ENCODE measurements at regions not wholly inside any gene's neighbourhood (a gene's known extent, or its start where the extent isn't known, plus 50 kb on each side); places are given as distances from the start of the nearest gene placed in this dataset.

DNA sequence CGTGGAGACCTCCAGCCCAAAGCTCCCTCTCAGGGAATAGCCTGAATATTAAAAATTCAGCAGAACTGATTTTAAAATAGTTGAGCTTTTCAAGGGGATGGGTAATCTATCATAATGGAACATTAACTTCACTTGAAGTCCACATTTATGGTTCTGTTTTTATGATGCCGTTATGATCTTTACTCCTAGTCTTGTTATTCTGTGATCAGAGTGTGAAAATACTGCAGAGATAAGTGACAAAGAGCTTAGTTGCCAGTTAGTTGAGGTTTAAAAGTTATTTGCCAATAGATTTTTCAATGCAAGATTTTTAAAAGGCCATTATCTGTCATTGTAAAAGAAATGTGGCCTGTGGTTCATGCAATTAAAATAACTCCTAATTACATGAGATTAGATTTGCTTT, 189.9 kb upstream of the RGMB start:
- DNase-seq = no peak
- CTCF ChIA-PET = no interaction called here
- no peaks in the 10 kb centered on the region for H3K9me3 Mint-ChIP-seq (ENCODE audit: unreplicated experiment)
- intact Hi-C loops (cut with micrococcal nuclease; ENCODE audit: unreplicated experiment) = no loop called here
- H3K4me1 Mint-ChIP-seq (ENCODE audit: low read depth, unreplicated experiment) = no peaks in the 10 kb centered on the region
- Histone ChIP-seq H3K9me3 (no peaks in the 10 kb centered on the region), H3K27me3 (replicated peaks; ENCODE audit: control insufficient read depth, insufficient read depth, low read length) (no peaks in the 10 kb centered on the region), H3K36me3 (ENCODE audit: control insufficient read depth, insufficient read depth, low read length) (no peaks in the 10 kb centered on the region), H3K4me3 (ENCODE audit: low read depth, low read length) (no peak overlapping the region), H3K4me1 (no peaks in the 10 kb centered on the region)
- TF ChIP-seq, protein P1, sequence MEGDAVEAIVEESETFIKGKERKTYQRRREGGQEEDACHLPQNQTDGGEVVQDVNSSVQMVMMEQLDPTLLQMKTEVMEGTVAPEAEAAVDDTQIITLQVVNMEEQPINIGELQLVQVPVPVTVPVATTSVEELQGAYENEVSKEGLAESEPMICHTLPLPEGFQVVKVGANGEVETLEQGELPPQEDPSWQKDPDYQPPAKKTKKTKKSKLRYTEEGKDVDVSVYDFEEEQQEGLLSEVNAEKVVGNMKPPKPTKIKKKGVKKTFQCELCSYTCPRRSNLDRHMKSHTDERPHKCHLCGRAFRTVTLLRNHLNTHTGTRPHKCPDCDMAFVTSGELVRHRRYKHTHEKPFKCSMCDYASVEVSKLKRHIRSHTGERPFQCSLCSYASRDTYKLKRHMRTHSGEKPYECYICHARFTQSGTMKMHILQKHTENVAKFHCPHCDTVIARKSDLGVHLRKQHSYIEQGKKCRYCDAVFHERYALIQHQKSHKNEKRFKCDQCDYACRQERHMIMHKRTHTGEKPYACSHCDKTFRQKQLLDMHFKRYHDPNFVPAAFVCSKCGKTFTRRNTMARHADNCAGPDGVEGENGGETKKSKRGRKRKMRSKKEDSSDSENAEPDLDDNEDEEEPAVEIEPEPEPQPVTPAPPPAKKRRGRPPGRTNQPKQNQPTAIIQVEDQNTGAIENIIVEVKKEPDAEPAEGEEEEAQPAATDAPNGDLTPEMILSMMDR (IDR thresholded peaks at IDR 0.05; ENCODE audit: insufficient read depth in 1 of 2, low read depth in 1 of 2, low read length in 1 of 2, severe bottlenecking in 1 of 2, unreplicated experiment in 1 of 2) = no peak
- H3K27ac Mint-ChIP-seq (ENCODE audit: unreplicated experiment) = no peak overlapping the region
- POLR2A ChIA-PET = no interaction called here
- no peak overlapping the region for H3K4me3 Mint-ChIP-seq (ENCODE audit: unreplicated experiment)
- no TSS peak for BruUV-seq (replicated peaks)
- peaks cover 5% of the 10 kb centered on the region for H3K27me3 Mint-ChIP-seq (ENCODE audit: insufficient read depth, unreplicated experiment)
- no peaks in the 10 kb centered on the region for H3K36me3 Mint-ChIP-seq (ENCODE audit: insufficient read depth, unreplicated experiment)

DNA sequence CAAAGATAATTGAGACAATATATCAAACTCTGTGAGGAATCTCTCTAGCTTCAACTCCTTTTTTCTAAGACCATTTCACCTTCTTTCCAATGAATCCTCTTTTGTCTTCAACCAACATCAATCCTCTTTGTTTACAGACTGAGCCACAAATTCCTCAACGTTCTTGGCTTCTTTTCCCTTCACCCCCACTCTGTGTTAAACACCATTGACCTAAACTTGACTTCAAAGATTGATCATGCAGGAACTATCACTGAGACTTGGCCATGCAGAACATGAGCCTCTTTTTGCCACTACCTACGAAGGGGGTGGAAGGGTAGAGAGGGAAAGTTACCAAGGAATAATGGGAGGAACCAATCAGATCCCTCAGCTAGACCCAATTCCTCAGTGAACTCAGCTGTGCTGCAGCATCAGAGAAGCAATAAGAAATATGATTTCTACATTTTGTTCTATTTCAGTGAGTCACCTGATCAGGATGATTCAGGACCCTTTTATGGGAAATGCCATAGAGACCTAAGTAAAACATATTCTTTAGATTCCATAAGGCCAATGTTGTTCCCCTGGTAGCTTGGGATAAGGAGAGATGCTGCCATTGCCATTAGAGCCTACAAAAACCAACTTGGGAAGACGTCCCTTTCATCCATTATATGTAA, 187.7 kb upstream of the RGMB start:
- TF ChIP-seq, protein P1 (IDR thresholded peaks at IDR 0.05; ENCODE audit: insufficient read depth in 1 of 2, low read depth in 1 of 2, low read length in 1 of 2, severe bottlenecking in 1 of 2, unreplicated experiment in 1 of 2) = no peak
- no peak overlapping the region for H3K4me3 Mint-ChIP-seq (ENCODE audit: unreplicated experiment)
- no peaks in the 10 kb centered on the region for H3K27me3 ChIP-seq (replicated peaks; ENCODE audit: control insufficient read depth, insufficient read depth, low read length)
- H3K4me3 ChIP-seq (ENCODE audit: low read depth, low read length) = no peak overlapping the region
- no peaks in the 10 kb centered on the region for H3K9me3 Mint-ChIP-seq (ENCODE audit: unreplicated experiment)
- no TSS peak for BruUV-seq (replicated peaks)
- no peaks in the 10 kb centered on the region for H3K27me3 Mint-ChIP-seq (ENCODE audit: insufficient read depth, unreplicated experiment)
- H3K36me3 ChIP-seq (ENCODE audit: control insufficient read depth, insufficient read depth, low read length) = no peaks in the 10 kb centered on the region
- H3K27ac Mint-ChIP-seq (ENCODE audit: unreplicated experiment) = no peak overlapping the region
- no peaks in the 10 kb centered on the region for H3K36me3 Mint-ChIP-seq (ENCODE audit: insufficient read depth, unreplicated experiment)
- no peak for DNase-seq
- ChIA-PET POLR2A (no interaction called here), CTCF (no interaction called here)
- no peaks in the 10 kb centered on the region for H3K4me1 Mint-ChIP-seq (ENCODE audit: low read depth, unreplicated experiment)
- no peaks in the 10 kb centered on the region for H3K9me3 ChIP-seq
- no peaks in the 10 kb centered on the region for H3K4me1 ChIP-seq
- intact Hi-C loops (cut with micrococcal nuclease; ENCODE audit: unreplicated experiment) = no loop called here

DNA sequence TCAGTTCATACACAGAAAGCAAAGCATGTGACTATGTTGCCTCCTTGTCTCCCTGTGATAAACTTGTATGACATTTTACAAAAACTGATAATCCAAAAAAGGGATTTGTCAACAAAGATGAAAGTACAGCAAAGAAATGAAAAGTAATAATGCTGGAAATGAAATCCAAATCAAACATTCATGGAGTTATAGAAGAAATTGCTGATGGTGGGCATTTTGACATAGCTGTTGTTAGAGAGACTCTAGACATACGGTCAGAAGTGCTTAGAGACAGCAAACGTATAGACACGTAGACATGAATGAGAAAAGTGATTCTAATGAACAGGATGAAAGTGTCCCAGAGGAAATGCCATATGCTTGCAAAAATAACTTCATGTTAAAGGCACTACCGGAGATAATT, 186.9 kb upstream of the RGMB start:
- intact Hi-C loops (cut with micrococcal nuclease; ENCODE audit: unreplicated experiment) = no loop called here
- BruUV-seq (replicated peaks) = no TSS peak
- no peaks in the 10 kb centered on the region for H3K27me3 Mint-ChIP-seq (ENCODE audit: insufficient read depth, unreplicated experiment)
- no peaks in the 10 kb centered on the region for H3K4me1 Mint-ChIP-seq (ENCODE audit: low read depth, unreplicated experiment)
- Histone ChIP-seq H3K36me3 (ENCODE audit: control insufficient read depth, insufficient read depth, low read length) (no peaks in the 10 kb centered on the region), H3K4me1 (no peaks in the 10 kb centered on the region), H3K27me3 (replicated peaks; ENCODE audit: control insufficient read depth, insufficient read depth, low read length) (no peaks in the 10 kb centered on the region), H3K9me3 (no peaks in the 10 kb centered on the region), H3K4me3 (ENCODE audit: low read depth, low read length) (no peak overlapping the region)
- TF ChIP-seq, protein P1 (IDR thresholded peaks at IDR 0.05; ENCODE audit: insufficient read depth in 1 of 2, low read depth in 1 of 2, low read length in 1 of 2, severe bottlenecking in 1 of 2, unreplicated experiment in 1 of 2) = no peak
- no peak overlapping the region for H3K4me3 Mint-ChIP-seq (ENCODE audit: unreplicated experiment)
- no peaks in the 10 kb centered on the region for H3K9me3 Mint-ChIP-seq (ENCODE audit: unreplicated experiment)
- POLR2A ChIA-PET = no interaction called here
- no peaks in the 10 kb centered on the region for H3K36me3 Mint-ChIP-seq (ENCODE audit: insufficient read depth, unreplicated experiment)
- CTCF ChIA-PET = no interaction called here
- DNase-seq = no peak
- no peak overlapping the region for H3K27ac Mint-ChIP-seq (ENCODE audit: unreplicated experiment)
